ENCODE measurements at regions not wholly inside any gene's neighbourhood (a gene's known extent, or its start where the extent isn't known, plus 50 kb on each side); places are given as distances from the start of the nearest gene placed in this dataset.

DNA sequence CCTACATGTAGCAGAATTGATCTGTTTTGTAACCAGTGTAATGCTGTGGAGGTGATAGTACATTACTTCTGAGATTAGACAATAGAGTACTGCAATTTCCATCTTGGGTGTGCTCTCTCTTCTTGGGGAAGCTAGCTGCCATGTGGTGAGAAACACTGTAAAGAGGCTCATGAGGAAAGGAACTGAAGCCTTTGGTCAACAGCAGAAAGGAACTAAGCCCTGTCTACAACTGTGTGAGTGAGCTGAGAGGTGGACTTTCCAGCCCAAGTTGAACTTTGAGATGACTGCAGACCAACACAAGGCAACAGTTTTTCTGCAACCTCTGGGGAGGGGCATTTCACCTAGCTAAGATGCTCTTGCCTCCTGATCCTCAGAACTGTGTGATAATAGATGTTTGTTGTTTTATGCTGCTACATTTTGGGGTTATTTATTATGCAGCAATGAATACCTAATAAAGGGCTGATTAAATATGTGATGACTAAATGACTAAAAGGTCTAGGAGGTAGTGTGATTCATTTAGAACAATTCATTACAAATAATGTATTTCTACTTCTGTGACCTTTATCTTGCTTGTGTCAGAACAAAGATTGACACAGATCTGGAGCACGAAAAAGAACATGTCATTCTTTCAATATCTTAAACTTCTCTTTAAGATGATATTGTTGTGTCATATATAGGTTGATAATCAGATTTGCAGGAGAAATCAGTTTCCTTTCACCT is 121.6 kb upstream of the THRB start:
- H3K9ac ChIP-seq: no peak overlapping the region
- H3K4me2 ChIP-seq: no peak overlapping the region
- H3K79me2 ChIP-seq (ENCODE audit: insufficient read depth, low read depth): no peaks in the 10 kb centered on the region
- H3K36me3 ChIP-seq (ENCODE audit: insufficient read depth): no peaks in the 10 kb centered on the region
- H4K20me1 ChIP-seq (ENCODE audit: insufficient read depth): no peaks in the 10 kb centered on the region
- TF ChIP-seq, protein P1, sequence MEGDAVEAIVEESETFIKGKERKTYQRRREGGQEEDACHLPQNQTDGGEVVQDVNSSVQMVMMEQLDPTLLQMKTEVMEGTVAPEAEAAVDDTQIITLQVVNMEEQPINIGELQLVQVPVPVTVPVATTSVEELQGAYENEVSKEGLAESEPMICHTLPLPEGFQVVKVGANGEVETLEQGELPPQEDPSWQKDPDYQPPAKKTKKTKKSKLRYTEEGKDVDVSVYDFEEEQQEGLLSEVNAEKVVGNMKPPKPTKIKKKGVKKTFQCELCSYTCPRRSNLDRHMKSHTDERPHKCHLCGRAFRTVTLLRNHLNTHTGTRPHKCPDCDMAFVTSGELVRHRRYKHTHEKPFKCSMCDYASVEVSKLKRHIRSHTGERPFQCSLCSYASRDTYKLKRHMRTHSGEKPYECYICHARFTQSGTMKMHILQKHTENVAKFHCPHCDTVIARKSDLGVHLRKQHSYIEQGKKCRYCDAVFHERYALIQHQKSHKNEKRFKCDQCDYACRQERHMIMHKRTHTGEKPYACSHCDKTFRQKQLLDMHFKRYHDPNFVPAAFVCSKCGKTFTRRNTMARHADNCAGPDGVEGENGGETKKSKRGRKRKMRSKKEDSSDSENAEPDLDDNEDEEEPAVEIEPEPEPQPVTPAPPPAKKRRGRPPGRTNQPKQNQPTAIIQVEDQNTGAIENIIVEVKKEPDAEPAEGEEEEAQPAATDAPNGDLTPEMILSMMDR (conservative IDR thresholded peaks at IDR 0.05; ENCODE audit: low read depth, low read length): no peak
- no peaks in the 10 kb centered on the region for H3K27me3 ChIP-seq (ENCODE audit: insufficient read depth, low read depth)
- H3K4me3 ChIP-seq (IDR thresholded peaks at IDR 0.05; ENCODE audit: insufficient read depth, low read depth, low read length): no peak overlapping the region
- H3K4me1 ChIP-seq (ENCODE audit: low read depth, poor library complexity, severe bottlenecking): no peaks in the 10 kb centered on the region
- H2AFZ ChIP-seq (ENCODE audit: low read depth): no peak overlapping the region
- H3K27ac ChIP-seq: no peak overlapping the region

DNA sequence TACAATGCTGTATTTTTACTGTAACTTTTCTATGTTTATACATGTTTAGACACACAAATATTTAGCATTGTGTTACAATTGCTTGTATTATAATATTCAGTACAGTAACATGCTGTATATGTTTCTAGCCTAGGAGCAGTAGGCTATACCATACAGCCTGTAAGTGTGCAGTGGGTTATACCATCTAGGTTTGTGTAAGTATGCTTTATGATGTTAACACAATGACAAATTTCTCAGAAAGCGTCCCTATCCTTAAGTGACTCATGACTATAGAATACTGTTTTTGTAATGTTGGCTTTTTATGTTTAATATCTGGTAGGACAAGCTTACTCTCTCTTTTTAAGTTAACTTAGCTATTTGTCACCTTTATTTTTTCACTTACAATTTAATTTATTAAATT is 127.5 kb upstream of the THRB start:
- H3K27ac ChIP-seq: no peak overlapping the region
- TF ChIP-seq, protein P1 (conservative IDR thresholded peaks at IDR 0.05; ENCODE audit: low read depth, low read length): no peak
- H3K9ac ChIP-seq: no peak overlapping the region
- no peaks in the 10 kb centered on the region for H3K27me3 ChIP-seq (ENCODE audit: insufficient read depth, low read depth)
- H3K4me3 ChIP-seq (IDR thresholded peaks at IDR 0.05; ENCODE audit: insufficient read depth, low read depth, low read length): no peak overlapping the region
- H3K79me2 ChIP-seq (ENCODE audit: insufficient read depth, low read depth): no peaks in the 10 kb centered on the region
- H3K4me1 ChIP-seq (ENCODE audit: low read depth, poor library complexity, severe bottlenecking): no peaks in the 10 kb centered on the region
- no peaks in the 10 kb centered on the region for H3K36me3 ChIP-seq (ENCODE audit: insufficient read depth)
- no peak overlapping the region for H2AFZ ChIP-seq (ENCODE audit: low read depth)
- H3K4me2 ChIP-seq: no peak overlapping the region
- H4K20me1 ChIP-seq (ENCODE audit: insufficient read depth): no peaks in the 10 kb centered on the region

DNA sequence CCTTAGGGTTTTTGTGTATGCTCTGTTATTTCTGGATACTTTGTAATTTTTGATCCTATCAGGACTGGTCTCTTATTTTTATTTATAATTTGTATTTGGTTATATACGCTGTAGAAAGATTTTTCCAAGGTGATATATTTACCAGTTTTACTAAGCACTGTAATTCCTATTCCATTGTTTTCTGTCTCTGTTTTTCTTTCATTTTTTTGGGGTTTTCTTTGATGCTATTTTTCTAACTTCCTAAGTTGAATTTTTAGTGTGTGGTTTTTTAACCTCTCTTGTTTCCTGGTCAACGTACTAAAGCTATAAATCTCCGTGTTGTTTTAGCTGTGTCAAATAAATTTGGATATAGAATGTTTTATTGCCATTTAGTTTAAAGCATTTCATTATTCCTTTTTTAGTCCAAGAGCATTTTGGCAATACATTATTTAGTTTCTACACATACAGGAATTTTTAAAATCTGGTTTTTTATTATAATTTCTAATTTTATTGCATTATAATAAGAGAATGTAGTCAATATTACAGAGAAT is 128.1 kb upstream of the THRB start:
- H3K4me1 ChIP-seq (ENCODE audit: low read depth, poor library complexity, severe bottlenecking): no peaks in the 10 kb centered on the region
- H3K9ac ChIP-seq: no peak overlapping the region
- H2AFZ ChIP-seq (ENCODE audit: low read depth): no peak overlapping the region
- no peaks in the 10 kb centered on the region for H4K20me1 ChIP-seq (ENCODE audit: insufficient read depth)
- H3K27me3 ChIP-seq (ENCODE audit: insufficient read depth, low read depth): no peaks in the 10 kb centered on the region
- H3K4me2 ChIP-seq: no peak overlapping the region
- TF ChIP-seq, protein P1 (conservative IDR thresholded peaks at IDR 0.05; ENCODE audit: low read depth, low read length): no peak
- H3K27ac ChIP-seq: no peak overlapping the region
- H3K36me3 ChIP-seq (ENCODE audit: insufficient read depth): no peaks in the 10 kb centered on the region
- no peak overlapping the region for H3K4me3 ChIP-seq (IDR thresholded peaks at IDR 0.05; ENCODE audit: insufficient read depth, low read depth, low read length)
- no peaks in the 10 kb centered on the region for H3K79me2 ChIP-seq (ENCODE audit: insufficient read depth, low read depth)

DNA sequence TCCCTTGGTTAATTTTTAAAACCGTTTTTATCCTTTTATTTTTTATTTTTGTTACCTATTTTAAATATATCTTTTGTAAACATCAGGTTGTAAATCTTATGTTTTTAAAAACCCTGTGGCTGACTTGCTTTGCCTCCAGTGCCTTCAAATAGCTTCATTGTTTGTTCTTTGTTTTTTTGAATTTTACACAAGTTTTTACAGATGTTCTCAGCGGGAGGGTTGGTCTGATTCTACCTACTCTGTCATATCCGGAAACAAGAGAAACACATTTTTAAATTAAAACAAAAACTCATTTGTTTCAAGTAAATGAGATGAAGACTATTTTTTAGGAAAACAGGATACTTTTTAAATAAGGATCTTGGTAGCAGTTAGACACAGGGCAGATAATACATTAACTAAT is 129.0 kb upstream of the THRB start:
- TF ChIP-seq, protein P1 (conservative IDR thresholded peaks at IDR 0.05; ENCODE audit: low read depth, low read length): no peak
- Histone ChIP-seq H2AFZ (ENCODE audit: low read depth) (no peak overlapping the region), H4K20me1 (ENCODE audit: insufficient read depth) (no peaks in the 10 kb centered on the region), H3K4me2 (no peak overlapping the region), H3K27ac (no peak overlapping the region), H3K9ac (no peak overlapping the region), H3K4me1 (ENCODE audit: low read depth, poor library complexity, severe bottlenecking) (no peaks in the 10 kb centered on the region), H3K36me3 (ENCODE audit: insufficient read depth) (no peaks in the 10 kb centered on the region), H3K4me3 (IDR thresholded peaks at IDR 0.05; ENCODE audit: insufficient read depth, low read depth, low read length) (no peak overlapping the region), H3K79me2 (ENCODE audit: insufficient read depth, low read depth) (no peaks in the 10 kb centered on the region), H3K27me3 (ENCODE audit: insufficient read depth, low read depth) (no peaks in the 10 kb centered on the region)

Measured in KMS-11 (cell line).